ENCODE measurements at regions not wholly inside any gene's neighbourhood (a gene's known extent, or its start where the extent isn't known, plus 50 kb on each side); places are given as distances from the start of the nearest gene placed in this dataset.

DNA sequence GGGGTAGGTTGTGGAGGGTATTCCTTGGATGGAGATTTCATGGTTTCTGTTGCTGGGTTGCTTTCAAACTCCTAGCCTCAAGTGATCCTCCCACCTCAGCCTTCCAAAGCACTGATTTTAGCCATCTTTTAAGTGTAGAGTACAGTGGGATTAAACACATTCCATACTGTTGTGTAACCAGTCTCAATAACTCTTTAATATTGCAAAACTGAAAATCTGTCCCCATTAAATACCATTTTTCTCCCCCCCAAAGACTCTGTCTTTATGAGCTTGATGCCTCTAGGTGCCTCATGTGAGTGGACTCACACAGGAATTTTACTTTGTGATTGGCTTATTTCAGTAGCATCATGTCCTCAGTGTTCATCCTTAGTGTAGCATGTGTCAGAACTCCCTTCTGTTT lies 74.7 kb upstream of the ATP10A start:
- TF ChIP-seq POLR2AphosphoS5 (IDR thresholded peaks at IDR 0.05; ENCODE audit: low read depth, low read length): no peak
- TF ChIP-seq, protein P1, sequence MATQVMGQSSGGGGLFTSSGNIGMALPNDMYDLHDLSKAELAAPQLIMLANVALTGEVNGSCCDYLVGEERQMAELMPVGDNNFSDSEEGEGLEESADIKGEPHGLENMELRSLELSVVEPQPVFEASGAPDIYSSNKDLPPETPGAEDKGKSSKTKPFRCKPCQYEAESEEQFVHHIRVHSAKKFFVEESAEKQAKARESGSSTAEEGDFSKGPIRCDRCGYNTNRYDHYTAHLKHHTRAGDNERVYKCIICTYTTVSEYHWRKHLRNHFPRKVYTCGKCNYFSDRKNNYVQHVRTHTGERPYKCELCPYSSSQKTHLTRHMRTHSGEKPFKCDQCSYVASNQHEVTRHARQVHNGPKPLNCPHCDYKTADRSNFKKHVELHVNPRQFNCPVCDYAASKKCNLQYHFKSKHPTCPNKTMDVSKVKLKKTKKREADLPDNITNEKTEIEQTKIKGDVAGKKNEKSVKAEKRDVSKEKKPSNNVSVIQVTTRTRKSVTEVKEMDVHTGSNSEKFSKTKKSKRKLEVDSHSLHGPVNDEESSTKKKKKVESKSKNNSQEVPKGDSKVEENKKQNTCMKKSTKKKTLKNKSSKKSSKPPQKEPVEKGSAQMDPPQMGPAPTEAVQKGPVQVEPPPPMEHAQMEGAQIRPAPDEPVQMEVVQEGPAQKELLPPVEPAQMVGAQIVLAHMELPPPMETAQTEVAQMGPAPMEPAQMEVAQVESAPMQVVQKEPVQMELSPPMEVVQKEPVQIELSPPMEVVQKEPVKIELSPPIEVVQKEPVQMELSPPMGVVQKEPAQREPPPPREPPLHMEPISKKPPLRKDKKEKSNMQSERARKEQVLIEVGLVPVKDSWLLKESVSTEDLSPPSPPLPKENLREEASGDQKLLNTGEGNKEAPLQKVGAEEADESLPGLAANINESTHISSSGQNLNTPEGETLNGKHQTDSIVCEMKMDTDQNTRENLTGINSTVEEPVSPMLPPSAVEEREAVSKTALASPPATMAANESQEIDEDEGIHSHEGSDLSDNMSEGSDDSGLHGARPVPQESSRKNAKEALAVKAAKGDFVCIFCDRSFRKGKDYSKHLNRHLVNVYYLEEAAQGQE (IDR thresholded peaks at IDR 0.05; ENCODE audit: insufficient read depth in 1 of 2, low read depth in 2 of 2, low read length in 2 of 2): no peak
